ENCODE measurements at regions not wholly inside any gene's neighbourhood (a gene's known extent, or its start where the extent isn't known, plus 50 kb on each side); places are given as distances from the start of the nearest gene placed in this dataset.
"Not testable (repeated sequence)": the region's sequence is repeated elsewhere in the genome, so short reads cannot be mapped to it uniquely, and the experiment has no call there.

DNA sequence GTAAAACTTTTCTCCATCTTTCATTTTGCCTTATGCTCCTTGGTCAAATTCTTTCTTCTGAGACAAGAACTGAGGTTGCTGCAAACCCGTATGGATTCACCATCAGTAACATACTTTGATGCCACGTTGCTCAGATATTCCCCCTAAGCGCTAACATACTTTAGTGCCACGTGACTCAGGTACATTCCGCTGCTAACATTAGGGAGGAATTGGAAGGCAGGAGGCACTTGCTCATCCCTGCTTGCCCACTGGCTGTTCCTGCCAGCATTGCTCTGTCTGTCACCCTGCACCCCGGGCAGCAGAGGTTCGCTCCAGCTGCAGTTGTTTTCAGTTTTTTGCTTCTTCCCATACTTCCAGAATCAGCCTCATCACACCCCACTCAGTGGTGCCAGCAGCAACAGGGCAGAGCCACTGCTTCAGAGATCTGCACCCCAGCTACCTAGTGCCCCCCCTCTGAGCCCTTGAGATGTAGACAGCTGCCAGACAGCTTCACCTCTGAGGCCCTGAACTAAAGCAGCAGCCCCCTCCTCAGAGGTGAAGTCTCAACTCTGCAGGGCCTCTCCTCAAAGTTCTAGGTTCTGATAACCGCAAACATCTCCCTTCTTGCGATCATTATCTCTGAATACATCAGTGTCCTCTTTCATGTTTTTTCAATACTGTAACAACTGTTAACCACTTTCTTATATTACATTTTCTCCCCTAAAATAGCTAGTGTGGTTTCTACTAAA is 228.0 kb upstream of the KIF2A start:
- Mint-ChIP-seq H3K36me3 (ENCODE audit: low read depth) (no peaks in the 10 kb centered on the region), H3K9me3 (no peaks in the 10 kb centered on the region), H3K27me3 (no peaks in the 10 kb centered on the region), H3K4me1 (ENCODE audit: low read depth) (no peaks in the 10 kb centered on the region), H3K4me3 (no peak overlapping the region), H3K27ac (no peak overlapping the region)
- intact Hi-C loops (cut with micrococcal nuclease): no loop called here

DNA sequence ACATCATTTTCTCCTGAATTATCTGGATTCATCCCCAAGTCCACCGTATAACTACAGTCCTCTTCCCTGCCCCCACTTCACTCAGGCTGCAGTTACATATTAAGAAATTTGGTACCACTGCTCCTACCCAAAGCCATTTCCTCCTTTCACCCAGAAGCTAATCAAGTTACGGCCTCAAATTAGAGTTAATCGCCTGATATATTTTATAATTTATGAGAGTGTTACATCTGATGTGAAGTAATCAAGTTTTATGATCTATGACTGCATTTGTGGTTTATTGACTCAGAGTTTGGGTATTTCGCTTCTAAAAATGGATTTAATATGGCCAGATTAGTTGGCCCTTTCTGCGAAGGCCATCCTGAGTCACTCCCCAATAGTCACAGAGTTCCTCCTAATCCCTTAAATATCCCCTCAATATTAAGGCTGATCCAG is 223.6 kb upstream of the KIF2A start:
- Mint-ChIP-seq H3K36me3 (ENCODE audit: low read depth) (no peaks in the 10 kb centered on the region), H3K4me3 (no peak overlapping the region)
- intact Hi-C loops (cut with micrococcal nuclease): no loop called here

DNA sequence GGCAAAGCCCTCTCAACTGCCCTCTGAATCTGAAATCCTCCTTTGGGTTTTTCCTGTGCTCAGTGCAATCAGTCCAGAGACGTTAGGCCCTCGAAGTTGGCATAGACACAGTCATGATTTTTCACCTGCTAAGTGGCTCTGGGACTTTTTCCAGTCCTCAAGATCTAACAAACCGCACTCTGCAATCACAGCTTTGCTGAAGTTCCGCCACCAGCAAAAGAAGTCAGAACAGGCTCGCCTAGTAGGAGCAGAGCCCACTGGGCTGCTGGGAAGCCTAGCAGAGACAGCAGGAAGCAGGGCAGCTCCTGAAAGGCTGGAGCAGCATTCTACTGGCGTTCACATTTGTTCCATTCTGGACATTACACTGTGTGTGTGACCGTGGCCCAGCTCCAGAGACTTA is 222.8 kb upstream of the KIF2A start:
- no peaks in the 10 kb centered on the region for H3K4me1 Mint-ChIP-seq (ENCODE audit: low read depth)
- H3K27me3 Mint-ChIP-seq: no peaks in the 10 kb centered on the region
- H3K36me3 Mint-ChIP-seq (ENCODE audit: low read depth): no peaks in the 10 kb centered on the region
- no peak overlapping the region for H3K27ac Mint-ChIP-seq
- H3K4me3 Mint-ChIP-seq: no peak overlapping the region
- intact Hi-C loops (cut with micrococcal nuclease): no loop called here
- no peaks in the 10 kb centered on the region for H3K9me3 Mint-ChIP-seq

More for the DNA sequence above, 223.6 kb upstream of the KIF2A start:
- Mint-ChIP-seq H3K27ac (no peak overlapping the region), H3K4me1 (ENCODE audit: low read depth) (no peaks in the 10 kb centered on the region), H3K9me3 (no peaks in the 10 kb centered on the region), H3K27me3 (no peaks in the 10 kb centered on the region)

DNA sequence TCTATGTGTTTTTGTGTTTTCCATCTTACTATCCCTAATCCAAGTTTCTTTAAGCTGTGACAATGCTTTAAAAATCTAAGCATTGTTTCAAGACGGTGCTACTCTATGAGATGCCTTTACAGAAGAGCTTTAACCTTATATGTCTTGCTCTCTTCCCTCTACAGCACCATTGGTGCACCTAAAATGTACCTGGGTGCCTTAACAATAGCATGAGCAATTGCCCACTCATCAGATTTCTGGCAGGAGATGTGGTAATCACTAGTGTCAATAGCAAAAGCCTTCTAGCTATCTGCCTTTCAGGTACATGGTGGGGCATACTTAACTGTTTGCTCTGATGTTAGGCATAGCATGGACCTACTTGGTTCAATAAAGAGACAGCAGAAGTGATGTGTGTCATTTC is 222.3 kb upstream of the KIF2A start:
- Mint-ChIP-seq H3K27me3 (no peaks in the 10 kb centered on the region), H3K4me3 (no peak overlapping the region), H3K9me3 (no peaks in the 10 kb centered on the region), H3K36me3 (ENCODE audit: low read depth) (no peaks in the 10 kb centered on the region), H3K27ac (no peak overlapping the region), H3K4me1 (ENCODE audit: low read depth) (no peaks in the 10 kb centered on the region)
- intact Hi-C loops (cut with micrococcal nuclease): no loop called here

GRCh38 chr5:62084391-62084790 is 221.6 kb upstream of the KIF2A start:
- no peak overlapping the region for H3K27ac Mint-ChIP-seq
- no peaks in the 10 kb centered on the region for H3K27me3 Mint-ChIP-seq
- H3K36me3 Mint-ChIP-seq (ENCODE audit: low read depth): no peaks in the 10 kb centered on the region
- no peaks in the 10 kb centered on the region for H3K4me1 Mint-ChIP-seq (ENCODE audit: low read depth)
- intact Hi-C loops (cut with micrococcal nuclease): no loop called here
- no peaks in the 10 kb centered on the region for H3K9me3 Mint-ChIP-seq
- H3K4me3 Mint-ChIP-seq: no peak overlapping the region

- intact Hi-C loops (cut with micrococcal nuclease): no loop called here
- Mint-ChIP-seq H3K9me3 (no peaks in the 10 kb centered on the region), H3K4me1 (ENCODE audit: low read depth) (no peaks in the 10 kb centered on the region), H3K27me3 (no peaks in the 10 kb centered on the region), H3K36me3 (ENCODE audit: low read depth) (no peaks in the 10 kb centered on the region), H3K4me3 (no peak overlapping the region), H3K27ac (no peak overlapping the region)
These were observed 215.1 kb upstream of the KIF2A start for GRCh38 chr5:62090953-62091352.

DNA sequence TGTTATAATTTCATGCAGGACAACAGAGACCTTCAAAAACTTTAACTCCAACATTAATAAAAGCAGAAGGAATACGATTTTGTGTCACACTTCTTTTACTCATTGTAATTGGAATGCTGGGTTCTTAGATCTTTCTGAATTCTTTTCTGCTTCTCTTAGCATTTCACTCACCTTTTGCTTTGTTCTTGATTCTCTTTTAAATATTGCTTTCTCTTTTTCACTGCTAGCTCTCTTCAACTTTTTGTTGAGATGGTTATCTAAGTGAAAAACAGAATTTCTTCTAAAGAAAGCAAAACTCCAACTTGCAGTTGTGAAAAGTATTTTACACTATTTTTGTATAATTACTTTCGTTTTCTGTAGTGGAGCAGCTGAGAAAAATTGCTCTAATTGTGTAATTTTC is 212.6 kb upstream of the KIF2A start:
- Mint-ChIP-seq H3K9me3 (no peaks in the 10 kb centered on the region), H3K27me3 (no peaks in the 10 kb centered on the region), H3K27ac (no peak overlapping the region), H3K4me3 (no peak overlapping the region), H3K36me3 (ENCODE audit: low read depth) (no peaks in the 10 kb centered on the region), H3K4me1 (ENCODE audit: low read depth) (no peaks in the 10 kb centered on the region)
- intact Hi-C loops (cut with micrococcal nuclease): no loop called here

DNA sequence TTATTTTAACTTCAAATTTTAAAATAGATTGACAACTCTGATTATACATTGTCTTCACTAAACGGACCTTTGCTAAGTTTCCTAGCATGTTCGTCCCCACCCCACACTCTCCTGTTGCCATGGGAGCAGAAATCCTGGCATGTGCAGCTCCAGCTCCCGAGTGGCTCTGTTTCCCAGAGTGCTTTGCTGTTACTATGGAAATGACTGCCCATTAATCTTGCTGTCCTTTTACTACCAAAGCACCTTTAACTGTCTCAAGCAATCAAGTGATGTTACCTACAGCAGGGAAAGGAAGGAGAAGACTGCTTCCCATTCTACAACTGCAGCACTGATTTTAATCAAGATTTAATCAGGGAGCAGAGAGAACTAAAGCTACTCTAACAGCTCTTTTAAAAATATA is 212.0 kb upstream of the KIF2A start:
- H3K4me3 Mint-ChIP-seq: peak overlapping the region; percentile 63
- no peaks in the 10 kb centered on the region for H3K27me3 Mint-ChIP-seq
- H3K9me3 Mint-ChIP-seq: no peaks in the 10 kb centered on the region
- intact Hi-C loops (cut with micrococcal nuclease): no loop called here
- no peak overlapping the region for H3K27ac Mint-ChIP-seq
- H3K36me3 Mint-ChIP-seq (ENCODE audit: low read depth): no peaks in the 10 kb centered on the region
- no peaks in the 10 kb centered on the region for H3K4me1 Mint-ChIP-seq (ENCODE audit: low read depth)

- no peaks in the 10 kb centered on the region for H3K9me3 Mint-ChIP-seq
- intact Hi-C loops (cut with micrococcal nuclease): no loop called here
- H3K27me3 Mint-ChIP-seq: no peaks in the 10 kb centered on the region
- no peak overlapping the region for H3K27ac Mint-ChIP-seq
- H3K4me1 Mint-ChIP-seq (ENCODE audit: low read depth): no peaks in the 10 kb centered on the region
- no peaks in the 10 kb centered on the region for H3K36me3 Mint-ChIP-seq (ENCODE audit: low read depth)
- H3K4me3 Mint-ChIP-seq: no peak overlapping the region
These were observed 208.6 kb upstream of the KIF2A start for GRCh38 chr5:62097361-62097760.

- intact Hi-C loops (cut with micrococcal nuclease): no loop called here
- Mint-ChIP-seq H3K36me3 (ENCODE audit: low read depth) (no peaks in the 10 kb centered on the region), H3K4me3 (no peak overlapping the region), H3K27me3 (no peaks in the 10 kb centered on the region), H3K27ac (no peak overlapping the region), H3K9me3 (peaks cover 18% of the 10 kb centered on the region), H3K4me1 (ENCODE audit: low read depth) (no peaks in the 10 kb centered on the region)
These were observed 205.8 kb upstream of the KIF2A start for GRCh38 chr5:62100201-62100600.

DNA sequence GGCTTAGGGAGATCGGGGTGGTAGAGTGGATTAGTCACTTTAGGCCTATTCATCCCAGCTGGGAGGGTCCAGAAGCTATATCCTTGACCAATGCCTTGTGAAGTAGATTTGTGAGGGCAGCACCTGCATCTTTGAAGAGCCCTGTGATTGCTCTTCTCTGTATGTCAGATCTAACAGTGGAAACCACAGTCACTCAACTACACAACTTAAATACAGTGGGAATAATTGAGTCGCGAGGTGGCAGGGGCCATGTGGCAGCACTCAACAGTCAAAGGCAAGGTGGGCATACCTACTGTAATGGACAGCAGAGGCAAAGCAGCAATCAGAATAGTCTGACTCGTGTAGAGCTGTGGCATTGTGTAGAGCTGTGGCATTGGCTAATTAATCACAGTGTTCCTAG is 202.1 kb upstream of the KIF2A start:
- H3K27me3 Mint-ChIP-seq; H3K4me3 Mint-ChIP-seq; H3K4me1 Mint-ChIP-seq (ENCODE audit: low read depth); intact Hi-C loops (cut with micrococcal nuclease); H3K36me3 Mint-ChIP-seq (ENCODE audit: low read depth); H3K27ac Mint-ChIP-seq: not testable (repeated sequence)
- peaks cover 18% of the 10 kb centered on the region for H3K9me3 Mint-ChIP-seq

- Mint-ChIP-seq H3K27ac (no peak overlapping the region), H3K4me1 (ENCODE audit: low read depth) (no peaks in the 10 kb centered on the region), H3K4me3 (no peak overlapping the region), H3K27me3 (no peaks in the 10 kb centered on the region), H3K9me3 (no peaks in the 10 kb centered on the region), H3K36me3 (ENCODE audit: low read depth) (no peaks in the 10 kb centered on the region)
- intact Hi-C loops (cut with micrococcal nuclease): no loop called here
These were observed 194.6 kb upstream of the KIF2A start for GRCh38 chr5:62111428-62111827.

DNA sequence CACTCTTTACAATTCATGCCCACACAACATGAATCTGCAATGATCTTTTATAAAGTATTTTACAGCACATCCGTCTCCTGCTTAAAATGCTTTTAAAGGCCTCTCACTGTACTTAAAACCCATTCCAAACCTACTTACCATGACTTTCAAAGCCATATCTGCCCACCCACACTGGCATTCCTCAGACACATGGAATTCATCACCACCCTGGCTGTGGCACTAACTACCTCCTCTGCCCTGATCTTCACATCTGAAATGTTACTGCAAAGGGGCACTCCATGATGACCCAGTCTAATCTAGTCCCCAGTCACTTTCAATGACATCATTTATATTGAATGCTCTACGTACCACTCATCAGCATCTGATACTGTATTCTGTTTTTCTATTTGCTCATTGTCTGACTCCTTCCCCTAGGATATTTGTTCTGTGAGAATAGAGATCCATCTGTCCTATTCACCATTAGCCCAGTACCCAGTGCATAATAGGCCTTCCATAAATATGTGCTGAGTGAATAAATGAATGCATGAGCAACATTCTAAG is 193.2 kb upstream of the KIF2A start:
- Mint-ChIP-seq H3K4me1 (ENCODE audit: low read depth) (no peaks in the 10 kb centered on the region), H3K9me3 (no peaks in the 10 kb centered on the region), H3K4me3 (no peak overlapping the region), H3K36me3 (ENCODE audit: low read depth) (no peaks in the 10 kb centered on the region), H3K27ac (no peak overlapping the region), H3K27me3 (no peaks in the 10 kb centered on the region)
- intact Hi-C loops (cut with micrococcal nuclease): no loop called here

DNA sequence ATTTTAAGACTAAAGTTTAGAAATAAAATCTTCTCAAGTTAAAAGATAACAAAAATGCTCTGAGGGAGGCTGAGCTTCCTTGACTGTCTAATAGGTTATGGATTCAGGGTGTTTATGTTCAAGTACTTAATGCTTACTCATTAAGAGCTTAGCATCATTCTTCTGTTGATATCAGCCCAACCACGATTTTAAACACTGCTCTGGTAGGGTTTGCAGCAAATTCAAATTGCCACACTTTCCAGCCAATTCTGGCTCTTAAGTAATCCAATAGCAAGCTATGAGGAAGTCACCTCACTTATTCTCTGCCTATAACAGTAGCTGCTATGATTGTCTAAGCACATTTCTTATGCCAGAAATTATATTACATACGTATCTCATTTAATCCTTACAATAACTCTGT is 191.0 kb upstream of the KIF2A start:
- intact Hi-C loops (cut with micrococcal nuclease): no loop called here
- Mint-ChIP-seq H3K9me3 (no peaks in the 10 kb centered on the region), H3K27me3 (no peaks in the 10 kb centered on the region), H3K4me1 (ENCODE audit: low read depth) (no peaks in the 10 kb centered on the region), H3K27ac (no peak overlapping the region), H3K4me3 (no peak overlapping the region), H3K36me3 (ENCODE audit: low read depth) (no peaks in the 10 kb centered on the region)

DNA sequence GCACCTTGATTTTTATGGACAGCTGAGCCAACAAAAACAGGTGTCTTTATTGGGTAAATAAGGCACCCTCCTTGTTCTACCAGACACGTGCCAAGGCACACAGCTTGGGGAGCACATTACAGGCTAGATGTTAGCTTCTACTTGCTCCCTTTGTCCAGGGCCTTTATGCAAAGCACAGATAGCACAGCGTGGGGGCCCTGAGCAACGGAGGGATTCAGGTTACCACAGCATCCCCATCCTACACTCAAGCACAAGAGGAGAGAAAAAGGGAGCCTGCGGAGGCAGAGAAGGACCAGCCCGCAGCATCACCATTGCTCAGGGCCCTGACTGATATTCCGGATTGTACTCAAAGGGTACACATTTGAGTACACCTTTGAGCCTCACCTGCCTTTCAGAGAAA is 181.7 kb upstream of the KIF2A start:
- Mint-ChIP-seq H3K36me3 (ENCODE audit: low read depth) (no peaks in the 10 kb centered on the region), H3K27me3 (no peaks in the 10 kb centered on the region), H3K27ac (no peak overlapping the region), H3K4me1 (ENCODE audit: low read depth) (peaks cover 5% of the 10 kb centered on the region), H3K9me3 (no peaks in the 10 kb centered on the region), H3K4me3 (no peak overlapping the region)
- intact Hi-C loops (cut with micrococcal nuclease): no loop called here

Measured in dendritic cell treated with granulocyte-macrophage colony-stimulating factor and Interleukin-4, amounts not matched to agents 40 ng/mL and 50 ng/mL, for 4 days (primary cell).